ENCODE measurements at regions not wholly inside any gene's neighbourhood (a gene's known extent, or its start where the extent isn't known, plus 50 kb on each side); places are given as distances from the start of the nearest gene placed in this dataset.

GRCh38 chr2:120677696-120678247, 57.9 kb upstream of the GLI2 start:
- TF ChIP-seq HDAC2 (IDR thresholded peaks at IDR 0.05) (no peak), HSF1 (IDR thresholded peaks at IDR 0.05; ENCODE audit: low read depth, low read length) (no peak), FOXK2 (IDR thresholded peaks at IDR 0.05) (no peak)
- no TSS peak for BruUV-seq (replicated peaks)
- in situ Hi-C loops (cut with MboI), result loop anchor here (10.0 to 25.0 kb wide), 2 partner anchors 465 to 973 kb away; partner anchors contain the start of gene TMEM185B
- H3K27ac ChIP-seq (ENCODE audit: control insufficient read depth, insufficient read depth), result no peak overlapping the region
- ChIA-PET POLR2A (no interaction called here), SMC1A (ENCODE audit: uncharacterized antibody, unreplicated experiment) (no interaction called here), RAD21 (ENCODE audit: unreplicated experiment) (interaction anchor here (0.9 to 1.6 kb wide), 2 partner anchors 334 to 365 kb away, joined by 3 to 5 read pairs; no protein-coding TSS in a partner anchor), CTCF (interaction anchor here (0.7 to 1.7 kb wide), 4 partner anchors 167 to 568 kb away, joined by 3 to 8 read pairs (median 4); no protein-coding TSS in a partner anchor)
- H3K36me3 ChIP-seq (ENCODE audit: control insufficient read depth in 2 of 2, insufficient read depth in 2 of 2, low read length in 1 of 2), result no peaks in the 10 kb centered on the region
- intact Hi-C loops (cut with micrococcal nuclease; ENCODE audit: unreplicated experiment), result no loop called here
- H3K4me2 ChIP-seq (ENCODE audit: control insufficient read depth, insufficient read depth), result no peak overlapping the region
- DNase-seq (ENCODE audit: low read depth, low spot score), result no peak
- no peak for FAIRE-seq
- no peaks in the 10 kb centered on the region for H4K20me1 ChIP-seq (ENCODE audit: control insufficient read depth, insufficient read depth)
- H3K9me3 ChIP-seq (replicated peaks; ENCODE audit: control insufficient read depth, insufficient read depth, low read length), result no peaks in the 10 kb centered on the region
- no peak overlapping the region for H3K4me3 ChIP-seq
- ATAC-seq, result no peak
- no peaks in the 10 kb centered on the region for H3K4me1 ChIP-seq (ENCODE audit: control insufficient read depth, insufficient read depth, low read length)
- no peak overlapping the region for H3K9ac ChIP-seq (ENCODE audit: control insufficient read depth, insufficient read depth, low read length)
- H2AFZ ChIP-seq (ENCODE audit: control insufficient read depth, low read depth, low read length), result no peak overlapping the region
- peaks cover 0 to 2% of the 10 kb centered on the region in 2 experiments; a peak in 1 of 4 replicates for H3K27me3 ChIP-seq (replicated peaks in 1 of 2; ENCODE audit: control insufficient read depth in 2 of 2, insufficient read depth in 2 of 2, low read length in 1 of 2)
- WGBS (ENCODE audit: insufficient coverage, insufficient replicate concordance, low lambda C conversion rate, missing lambda C conversion rate), result 1% methylated on average over 4 of the region's 4 CpGs
- H3K79me2 ChIP-seq (ENCODE audit: control insufficient read depth, insufficient read depth, low read length), result no peaks in the 10 kb centered on the region

- Histone ChIP-seq H4K20me1 (ENCODE audit: control insufficient read depth, insufficient read depth) (no peaks in the 10 kb centered on the region), H3K4me3 (no peak overlapping the region), H3K27me3 (replicated peaks in 1 of 2; ENCODE audit: control insufficient read depth in 2 of 2, insufficient read depth in 2 of 2, low read length in 1 of 2) (peaks cover 0 to 2% of the 10 kb centered on the region in 2 experiments; a peak in 1 of 4 replicates), H3K79me2 (ENCODE audit: control insufficient read depth, insufficient read depth, low read length) (no peaks in the 10 kb centered on the region), H3K9ac (ENCODE audit: control insufficient read depth, insufficient read depth, low read length) (no peak overlapping the region), H3K4me1 (ENCODE audit: control insufficient read depth, insufficient read depth, low read length) (no peaks in the 10 kb centered on the region), H2AFZ (ENCODE audit: control insufficient read depth, low read depth, low read length) (no peak overlapping the region), H3K36me3 (ENCODE audit: control insufficient read depth in 2 of 2, insufficient read depth in 2 of 2, low read length in 1 of 2) (no peaks in the 10 kb centered on the region), H3K27ac (ENCODE audit: control insufficient read depth, insufficient read depth) (no peak overlapping the region), H3K9me3 (replicated peaks; ENCODE audit: control insufficient read depth, insufficient read depth, low read length) (no peaks in the 10 kb centered on the region), H3K4me2 (ENCODE audit: control insufficient read depth, insufficient read depth) (no peak overlapping the region)
- in situ Hi-C loops (cut with MboI), result loop anchor here (10.0 to 25.0 kb wide), 2 partner anchors 466 to 973 kb away; partner anchors contain the start of gene TMEM185B
- ChIA-PET SMC1A (ENCODE audit: uncharacterized antibody, unreplicated experiment) (no interaction called here), RAD21 (ENCODE audit: unreplicated experiment) (interaction anchor here (1.6 kb wide), 1 partner anchor 365 kb away, joined by 5 read pairs; no protein-coding TSS in a partner anchor), CTCF (interaction anchor here (0.7 to 1.7 kb wide), 2 partner anchors 224 to 365 kb away, joined by 3 to 8 read pairs; no protein-coding TSS in a partner anchor), POLR2A (no interaction called here)
- 42% methylated on average over 7 of the region's 7 CpGs for WGBS (ENCODE audit: insufficient coverage, insufficient replicate concordance, low lambda C conversion rate, missing lambda C conversion rate)
- FAIRE-seq (no peak), DNase-seq (ENCODE audit: low read depth, low spot score) (no peak), ATAC-seq (no peak)
- intact Hi-C loops (cut with micrococcal nuclease; ENCODE audit: unreplicated experiment), result no loop called here
- BruUV-seq (replicated peaks), result no TSS peak
- TF ChIP-seq CREB1 (IDR thresholded peaks at IDR 0.05; ENCODE audit: low read depth) (no peak), ZNF217 (IDR thresholded peaks at IDR 0.05) (no peak), CUX1 (IDR thresholded peaks at IDR 0.05; ENCODE audit: insufficient replicate concordance, low read depth, low read length) (no peak), FOXK2 (IDR thresholded peaks at IDR 0.05) (no peak)
Measured at GRCh38 chr2:120678251-120678650, 57.4 kb upstream of the GLI2 start.

Measured in GM12878 (cell line).